HG02943 (cell line): ENCODE measurements at regions not wholly inside any gene's neighbourhood (a gene's known extent, or its start where the extent isn't known, plus 50 kb on each side); places are given as distances from the start of the nearest gene placed in this dataset.

Source experiments
- ATAC-seq: cut with Tn5 transposase; IDR thresholded peaks from one replicate; pipeline ENCODE4 v1.9.1; 2021; ENCODE audit warnings: mild to moderate bottlenecking, low read depth, moderate library complexity; ENCODE audit not compliant: unreplicated experiment

GRCh38 chr6:4313044-4313686 lies 177.8 kb upstream of the ECI2 start:
- no peak for ATAC-seq

- ATAC-seq, result no peak
These were observed 176.8 kb upstream of the ECI2 start for GRCh38 chr6:4311976-4312860.

- no peak for ATAC-seq
These were observed 174.2 kb upstream of the ECI2 start for GRCh38 chr6:4309540-4309939.

- no peak for ATAC-seq
These were observed 173.0 kb upstream of the ECI2 start for GRCh38 chr6:4308364-4308763.

GRCh38 chr6:4304927-4305455 lies 169.6 kb upstream of the ECI2 start:
- ATAC-seq, result no peak

- ATAC-seq, result no peak
These were observed 168.3 kb upstream of the ECI2 start for GRCh38 chr6:4303638-4304037.

GRCh38 chr6:4302524-4302923 lies 167.1 kb upstream of the ECI2 start:
- ATAC-seq, result no peak

- no peak for ATAC-seq
These were observed 166.5 kb upstream of the ECI2 start for GRCh38 chr6:4301871-4302270.

GRCh38 chr6:4300917-4301316 lies 165.5 kb upstream of the ECI2 start:
- no peak for ATAC-seq

GRCh38 chr6:4299476-4299875 lies 164.1 kb upstream of the ECI2 start:
- no peak for ATAC-seq

- ATAC-seq, result no peak
These were observed 162.0 kb upstream of the ECI2 start for GRCh38 chr6:4297348-4297747.

GRCh38 chr6:4296552-4296951 lies 161.2 kb upstream of the ECI2 start:
- no peak for ATAC-seq

GRCh38 chr6:4295783-4296155 lies 160.4 kb upstream of the ECI2 start:
- ATAC-seq, result no peak

GRCh38 chr6:4295058-4295782 lies 159.8 kb upstream of the ECI2 start:
- no peak for ATAC-seq

GRCh38 chr6:4294636-4295035 lies 159.3 kb upstream of the ECI2 start:
- no peak for ATAC-seq

GRCh38 chr6:4291453-4292403 lies 156.4 kb upstream of the ECI2 start:
- ATAC-seq, result no peak

GRCh38 chr6:4289770-4290320 lies 154.5 kb upstream of the ECI2 start:
- no peak for ATAC-seq

GRCh38 chr6:4287811-4288244 lies 152.5 kb upstream of the ECI2 start:
- ATAC-seq, result no peak

- ATAC-seq, result no peak
These were observed 152.0 kb upstream of the ECI2 start for GRCh38 chr6:4287372-4287771.

- no peak for ATAC-seq
These were observed 147.6 kb upstream of the ECI2 start for GRCh38 chr6:4282926-4283325.
